GM12878 (cell line): ENCODE measurements at regions not wholly inside any gene's neighbourhood (a gene's known extent, or its start where the extent isn't known, plus 50 kb on each side); places are given as distances from the start of the nearest gene placed in this dataset.

ENCODE experiments used
- ATAC-seq: fragments of 200-7000 bp; cut with Tn5 transposase; 3 replicates; pipeline ENCODE4 v1.9.1; 2020; ENCODE audit warnings: mild to moderate bottlenecking, moderate library complexity
- BruUV-seq: library from RNA; stranded (reverse); fragments of 400-500 nt; replicated peaks from 2 replicates; lab custom pipeline; 2021; lab: Mats Ljungman, UMichigan
- CTCF ChIA-PET: fragments of 300-600 bp; sonication (Branson Sonifier 250); formaldehyde crosslinking; extraction: SDS; loops from one replicate; lab custom pipeline; 2021; ENCODE audit warnings: inconsistent platforms; lab: Yijun Ruan, JAX
- POLR2A ChIA-PET: fragments of 350-600 bp; formaldehyde crosslinking; extraction: SDS; loops from one replicate; lab custom pipeline; 2021; ENCODE audit warnings: inconsistent platforms; lab: Charles Lee
- RAD21 ChIA-PET: fragments of 300-600 bp; sonication (Branson Sonifier 250); formaldehyde crosslinking; loops from one replicate; lab custom pipeline; 2023; ENCODE audit warnings: antibody characterized with exemption; ENCODE audit not compliant: unreplicated experiment; lab: Charles Lee
- SMC1A ChIA-PET: fragments of 300-600 bp; sonication (Branson Sonifier 250); formaldehyde crosslinking; loops from one replicate; lab custom pipeline; 2023; ENCODE audit not compliant: unreplicated experiment, uncharacterized antibody; lab: Charles Lee
- DNase-seq: peaks from one replicate; pipeline ENCODE4 v3.0.0-alpha.2; 2011; ENCODE audit warnings: low read depth, low spot score
- FAIRE-seq: peaks from 3 replicates; lab custom pipeline; 2011; peaks lifted over from hg19 to GRCh38; lab: Jason Lieb, UNC
- H2AFZ ChIP-seq: 2 replicates; pipeline ENCODE4 v1.6.0; 2011; ENCODE audit warnings: low read depth, low read length, control low read depth; ENCODE audit not compliant: control insufficient read depth
- H3K27ac ChIP-seq: 2 replicates; pipeline ENCODE4 v1.5.1; 2011; ENCODE audit warnings: control low read depth; ENCODE audit not compliant: control insufficient read depth, insufficient read depth
- H3K27me3 ChIP-seq, 2 experiments: replicated peaks in 1 of 2; 2 replicates each; pipeline versions ENCODE4 v1.6.0 to v1.6.1; 2011; ENCODE audit warnings: low read length in 1 of 2; ENCODE audit not compliant: control insufficient read depth in 2 of 2, insufficient read depth in 2 of 2
- H3K36me3 ChIP-seq, 2 experiments: 2 replicates each; pipeline ENCODE4 v1.5.1; 2011; ENCODE audit warnings: low read length in 1 of 2; ENCODE audit not compliant: control insufficient read depth in 2 of 2, insufficient read depth in 2 of 2
- H3K4me1 ChIP-seq: 2 replicates; pipeline ENCODE4 v1.6.1; 2011; ENCODE audit warnings: mild to moderate bottlenecking, low read length, moderate library complexity, mixed read lengths; ENCODE audit not compliant: control insufficient read depth, insufficient read depth
- H3K4me2 ChIP-seq: 2 replicates; pipeline ENCODE4 v1.6.0; 2011; ENCODE audit warnings: control low read depth; ENCODE audit not compliant: control insufficient read depth, insufficient read depth
- H3K4me3 ChIP-seq: fragments of 200-600 bp; sonication (generic); 2 replicates; pipeline ENCODE4 v1.5.1; 2016
- H3K79me2 ChIP-seq: 2 replicates; pipeline ENCODE4 v1.6.0; 2011; ENCODE audit warnings: low read length; ENCODE audit not compliant: control insufficient read depth, insufficient read depth
- H3K9ac ChIP-seq: 2 replicates; pipeline ENCODE4 v1.8.0; 2011; ENCODE audit warnings: low read length, control low read depth, mixed read lengths; ENCODE audit not compliant: control insufficient read depth, insufficient read depth
- H3K9me3 ChIP-seq: replicated peaks from 3 replicates; pipeline ENCODE4 v1.5.1; 2011; ENCODE audit warnings: mild to moderate bottlenecking, low read length; ENCODE audit not compliant: control insufficient read depth, insufficient read depth
- H4K20me1 ChIP-seq: 2 replicates; pipeline ENCODE4 v1.6.0; 2011; ENCODE audit not compliant: control insufficient read depth, insufficient read depth
- CHD4 ChIP-seq: fragments of 200-600 bp; sonication (generic); IDR thresholded peaks from 2 replicates; pipeline ENCODE4 v1.6.1; 2016; ENCODE audit warnings: mild to moderate bottlenecking
- EP300 ChIP-seq, 2 experiments: fragments of 150-350 bp in 1 of 2; IDR thresholded peaks; 2 replicates each; pipeline ENCODE4 v1.6.1; 2011 to 2012; ENCODE audit warnings: low read depth in 2 of 2, low read length in 2 of 2, borderline replicate concordance in 1 of 2, improper control_type of control experiment in 1 of 2, inconsistent platforms in 1 of 2; ENCODE audit not compliant: control insufficient read depth in 1 of 2
- IKZF1 ChIP-seq: fragments of 450-650 bp; conservative IDR thresholded peaks from 2 replicates; pipeline ENCODE4 v1.6.1; 2017; ENCODE audit warnings: antibody characterized with exemption, mild to moderate bottlenecking
- NR2F1 ChIP-seq: fragments of 450-650 bp; conservative IDR thresholded peaks from 2 replicates; pipeline ENCODE4 v1.6.1; 2017; ENCODE audit warnings: mild to moderate bottlenecking
- NRF1 ChIP-seq: conservative IDR thresholded peaks from 2 replicates; pipeline ENCODE4 v1.6.1; 2011; ENCODE audit warnings: mild to moderate bottlenecking, low read depth, low read length, improper control_type of control experiment
- POLR2A ChIP-seq: IDR thresholded peaks from 2 replicates; pipeline ENCODE4 v1.6.1; 2011; ENCODE audit warnings: low read depth, mild to moderate bottlenecking, low read length
- POU2F2 ChIP-seq: IDR thresholded peaks from 3 replicates; pipeline ENCODE4 v1.6.1; 2011; ENCODE audit warnings: low read depth, mild to moderate bottlenecking, low read length, borderline replicate concordance
- WGBS: methylation state at CpG from one replicate; pipeline ENCODE4 v1.1.6; 2016; ENCODE audit warnings: low lambda C conversion rate; ENCODE audit not compliant: insufficient replicate concordance, insufficient coverage; ENCODE audit errors: missing lambda C conversion rate; 5-methylcytosine and 5-hydroxymethylcytosine counted together
- in situ Hi-C: fragments of 300-500 bp; cut with MboI; formaldehyde crosslinking; loops from 9 replicates; pipeline ENCODE4 v1.14.3; 2018; ENCODE audit warnings: mixed read lengths
- intact Hi-C: fragments of 100-400 bp; cut with micrococcal nuclease; formaldehyde crosslinking; loops from one replicate; pipeline ENCODE4 v1.14.2; 2022; ENCODE audit not compliant: unreplicated experiment
- TF ChIP-seq, protein P1 (sequence below), 3 experiments: IDR thresholded peaks in 2 of 3; conservative IDR thresholded peaks in 1 of 3; 2 replicates each; pipeline ENCODE4 v1.5.1; 2011; ENCODE audit warnings: low read depth in 3 of 3, low read length in 3 of 3, mild to moderate bottlenecking in 3 of 3, control low read depth in 2 of 3, moderate library complexity in 2 of 3, inconsistent platforms in 1 of 3, mixed read lengths in 1 of 3; ENCODE audit not compliant: control insufficient read depth in 2 of 3, insufficient read depth in 1 of 3; ENCODE audit errors: extremely low read depth in 1 of 3
- TF ChIP-seq, protein P2 (sequence below): IDR thresholded peaks from 2 replicates; pipeline ENCODE4 v1.6.1; 2012; ENCODE audit warnings: mild to moderate bottlenecking, low read depth, low read length
- TF ChIP-seq, protein P3 (sequence below): fragments of 150-350 bp; IDR thresholded peaks from 2 replicates; pipeline ENCODE4 v1.6.1; 2016; ENCODE audit warnings: low read depth, low read length
- TF ChIP-seq, protein P4 (sequence below): IDR thresholded peaks from 2 replicates; pipeline ENCODE4 v1.6.1; 2011; ENCODE audit warnings: low read depth, mild to moderate bottlenecking, low read length, moderate library complexity, borderline replicate concordance; ENCODE audit errors: extremely low read depth

DNA sequence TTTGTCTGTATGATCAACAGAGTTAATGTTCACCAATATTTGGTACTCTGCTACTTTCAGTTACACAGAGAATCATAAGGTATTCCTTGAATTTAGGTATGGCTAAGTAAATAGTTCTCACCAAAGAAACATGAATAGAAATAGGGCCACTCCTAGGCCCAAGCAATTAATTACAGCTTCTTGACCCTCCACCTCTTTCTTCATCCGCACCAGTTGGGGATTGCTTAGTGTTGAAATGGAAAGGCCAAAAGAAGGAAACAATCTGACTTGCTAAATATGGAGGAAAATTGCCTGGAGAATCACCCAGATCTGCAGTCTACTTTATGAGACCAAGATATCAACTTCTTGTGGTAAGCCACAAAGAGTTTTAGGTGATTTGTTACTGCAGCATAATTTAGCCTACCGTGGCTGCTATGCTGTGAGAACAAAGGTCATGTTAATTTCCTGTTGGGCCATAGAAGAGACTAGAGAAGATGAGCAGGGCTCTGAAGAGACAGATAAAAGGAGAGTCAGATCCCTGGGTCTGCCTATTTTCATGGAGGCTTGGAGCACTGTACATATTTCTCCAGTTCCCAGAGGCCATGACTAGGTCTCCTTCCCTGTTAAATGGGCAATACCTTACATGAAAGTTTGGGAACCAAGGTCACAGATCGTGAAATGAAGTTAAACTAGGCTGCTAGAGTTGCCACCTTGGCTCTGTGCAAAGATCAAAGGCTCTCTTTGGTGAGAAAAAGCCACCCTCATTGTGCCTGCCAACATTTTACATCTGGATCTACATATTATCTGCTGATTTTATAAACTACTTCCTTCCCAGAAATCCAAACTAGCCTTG lies 93.3 kb upstream of the GDF10 start:
- ATAC-seq (peak; percentile 65), DNase-seq (no peak), FAIRE-seq (no peak)
- SMC1A ChIA-PET: interaction anchor here (1.3 to 3.2 kb wide), 3 partner anchors 10 to 54 kb away, joined by 5 to 13 read pairs (median 13); no protein-coding TSS in a partner anchor
- Histone ChIP-seq H3K9me3 (no peaks in the 10 kb centered on the region), H3K27me3 (no peaks in the 10 kb centered on the region), H4K20me1 (no peaks in the 10 kb centered on the region), H3K79me2 (no peaks in the 10 kb centered on the region), H3K4me1 (no peaks in the 10 kb centered on the region), H3K4me3 (no peak overlapping the region), H3K36me3 (no peaks in the 10 kb centered on the region), H3K27ac (no peak overlapping the region), H2AFZ (no peak overlapping the region), H3K9ac (no peak overlapping the region), H3K4me2 (no peak overlapping the region)
- CTCF ChIA-PET: interaction anchor here (1.0 kb wide), 1 partner anchor 158 kb away, joined by 3 read pairs; no protein-coding TSS in a partner anchor
- POLR2A ChIA-PET: interaction anchor here (0.6 kb wide), 1 partner anchor 10 kb away, joined by 3 read pairs; no protein-coding TSS in a partner anchor
- intact Hi-C loops: no loop called here
- no TSS peak for BruUV-seq
- in situ Hi-C loops: no loop called here
- 11% methylated on average over 3 of the region's 3 CpGs for WGBS
- RAD21 ChIA-PET: interaction anchor here (0.8 to 2.2 kb wide), 2 partner anchors 16 to 54 kb away, joined by 3 to 9 read pairs; no protein-coding TSS in a partner anchor
- TF ChIP-seq IKZF1: 0 out of 2 replicates have a peak, but pooled peaks have one; percentile 18
- TF ChIP-seq, protein P1, sequence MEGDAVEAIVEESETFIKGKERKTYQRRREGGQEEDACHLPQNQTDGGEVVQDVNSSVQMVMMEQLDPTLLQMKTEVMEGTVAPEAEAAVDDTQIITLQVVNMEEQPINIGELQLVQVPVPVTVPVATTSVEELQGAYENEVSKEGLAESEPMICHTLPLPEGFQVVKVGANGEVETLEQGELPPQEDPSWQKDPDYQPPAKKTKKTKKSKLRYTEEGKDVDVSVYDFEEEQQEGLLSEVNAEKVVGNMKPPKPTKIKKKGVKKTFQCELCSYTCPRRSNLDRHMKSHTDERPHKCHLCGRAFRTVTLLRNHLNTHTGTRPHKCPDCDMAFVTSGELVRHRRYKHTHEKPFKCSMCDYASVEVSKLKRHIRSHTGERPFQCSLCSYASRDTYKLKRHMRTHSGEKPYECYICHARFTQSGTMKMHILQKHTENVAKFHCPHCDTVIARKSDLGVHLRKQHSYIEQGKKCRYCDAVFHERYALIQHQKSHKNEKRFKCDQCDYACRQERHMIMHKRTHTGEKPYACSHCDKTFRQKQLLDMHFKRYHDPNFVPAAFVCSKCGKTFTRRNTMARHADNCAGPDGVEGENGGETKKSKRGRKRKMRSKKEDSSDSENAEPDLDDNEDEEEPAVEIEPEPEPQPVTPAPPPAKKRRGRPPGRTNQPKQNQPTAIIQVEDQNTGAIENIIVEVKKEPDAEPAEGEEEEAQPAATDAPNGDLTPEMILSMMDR (IDR thresholded peaks at IDR 0.05 in 2 of 3, conservative IDR thresholded peaks at IDR 0.05 in 1 of 3; ENCODE audit: control insufficient read depth in 2 of 3, extremely low read depth in 1 of 3, insufficient read depth in 1 of 3, low read depth in 3 of 3, low read length in 3 of 3): no peak
- no peak for TF ChIP-seq CHD4
- no peak for TF ChIP-seq EP300 (IDR thresholded peaks at IDR 0.05; ENCODE audit: borderline replicate concordance in 1 of 2, control insufficient read depth in 1 of 2, low read depth in 2 of 2, low read length in 2 of 2)
- peak; percentile 67 for TF ChIP-seq NR2F1
- TF ChIP-seq, protein P2, sequence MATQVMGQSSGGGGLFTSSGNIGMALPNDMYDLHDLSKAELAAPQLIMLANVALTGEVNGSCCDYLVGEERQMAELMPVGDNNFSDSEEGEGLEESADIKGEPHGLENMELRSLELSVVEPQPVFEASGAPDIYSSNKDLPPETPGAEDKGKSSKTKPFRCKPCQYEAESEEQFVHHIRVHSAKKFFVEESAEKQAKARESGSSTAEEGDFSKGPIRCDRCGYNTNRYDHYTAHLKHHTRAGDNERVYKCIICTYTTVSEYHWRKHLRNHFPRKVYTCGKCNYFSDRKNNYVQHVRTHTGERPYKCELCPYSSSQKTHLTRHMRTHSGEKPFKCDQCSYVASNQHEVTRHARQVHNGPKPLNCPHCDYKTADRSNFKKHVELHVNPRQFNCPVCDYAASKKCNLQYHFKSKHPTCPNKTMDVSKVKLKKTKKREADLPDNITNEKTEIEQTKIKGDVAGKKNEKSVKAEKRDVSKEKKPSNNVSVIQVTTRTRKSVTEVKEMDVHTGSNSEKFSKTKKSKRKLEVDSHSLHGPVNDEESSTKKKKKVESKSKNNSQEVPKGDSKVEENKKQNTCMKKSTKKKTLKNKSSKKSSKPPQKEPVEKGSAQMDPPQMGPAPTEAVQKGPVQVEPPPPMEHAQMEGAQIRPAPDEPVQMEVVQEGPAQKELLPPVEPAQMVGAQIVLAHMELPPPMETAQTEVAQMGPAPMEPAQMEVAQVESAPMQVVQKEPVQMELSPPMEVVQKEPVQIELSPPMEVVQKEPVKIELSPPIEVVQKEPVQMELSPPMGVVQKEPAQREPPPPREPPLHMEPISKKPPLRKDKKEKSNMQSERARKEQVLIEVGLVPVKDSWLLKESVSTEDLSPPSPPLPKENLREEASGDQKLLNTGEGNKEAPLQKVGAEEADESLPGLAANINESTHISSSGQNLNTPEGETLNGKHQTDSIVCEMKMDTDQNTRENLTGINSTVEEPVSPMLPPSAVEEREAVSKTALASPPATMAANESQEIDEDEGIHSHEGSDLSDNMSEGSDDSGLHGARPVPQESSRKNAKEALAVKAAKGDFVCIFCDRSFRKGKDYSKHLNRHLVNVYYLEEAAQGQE: no peak
- no peak for TF ChIP-seq POU2F2
- no peak for TF ChIP-seq NRF1
- TF ChIP-seq, protein P3, sequence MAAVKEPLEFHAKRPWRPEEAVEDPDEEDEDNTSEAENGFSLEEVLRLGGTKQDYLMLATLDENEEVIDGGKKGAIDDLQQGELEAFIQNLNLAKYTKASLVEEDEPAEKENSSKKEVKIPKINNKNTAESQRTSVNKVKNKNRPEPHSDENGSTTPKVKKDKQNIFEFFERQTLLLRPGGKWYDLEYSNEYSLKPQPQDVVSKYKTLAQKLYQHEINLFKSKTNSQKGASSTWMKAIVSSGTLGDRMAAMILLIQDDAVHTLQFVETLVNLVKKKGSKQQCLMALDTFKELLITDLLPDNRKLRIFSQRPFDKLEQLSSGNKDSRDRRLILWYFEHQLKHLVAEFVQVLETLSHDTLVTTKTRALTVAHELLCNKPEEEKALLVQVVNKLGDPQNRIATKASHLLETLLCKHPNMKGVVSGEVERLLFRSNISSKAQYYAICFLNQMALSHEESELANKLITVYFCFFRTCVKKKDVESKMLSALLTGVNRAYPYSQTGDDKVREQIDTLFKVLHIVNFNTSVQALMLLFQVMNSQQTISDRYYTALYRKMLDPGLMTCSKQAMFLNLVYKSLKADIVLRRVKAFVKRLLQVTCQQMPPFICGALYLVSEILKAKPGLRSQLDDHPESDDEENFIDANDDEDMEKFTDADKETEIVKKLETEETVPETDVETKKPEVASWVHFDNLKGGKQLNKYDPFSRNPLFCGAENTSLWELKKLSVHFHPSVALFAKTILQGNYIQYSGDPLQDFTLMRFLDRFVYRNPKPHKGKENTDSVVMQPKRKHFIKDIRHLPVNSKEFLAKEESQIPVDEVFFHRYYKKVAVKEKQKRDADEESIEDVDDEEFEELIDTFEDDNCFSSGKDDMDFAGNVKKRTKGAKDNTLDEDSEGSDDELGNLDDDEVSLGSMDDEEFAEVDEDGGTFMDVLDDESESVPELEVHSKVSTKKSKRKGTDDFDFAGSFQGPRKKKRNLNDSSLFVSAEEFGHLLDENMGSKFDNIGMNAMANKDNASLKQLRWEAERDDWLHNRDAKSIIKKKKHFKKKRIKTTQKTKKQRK: no peak
- TF ChIP-seq, protein P4, sequence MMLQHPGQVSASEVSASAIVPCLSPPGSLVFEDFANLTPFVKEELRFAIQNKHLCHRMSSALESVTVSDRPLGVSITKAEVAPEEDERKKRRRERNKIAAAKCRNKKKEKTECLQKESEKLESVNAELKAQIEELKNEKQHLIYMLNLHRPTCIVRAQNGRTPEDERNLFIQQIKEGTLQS: no peak
- no peak for TF ChIP-seq POLR2A
